GM10847 (cell line): ENCODE measurements at regions not wholly inside any gene's neighbourhood (a gene's known extent, or its start where the extent isn't known, plus 50 kb on each side); places are given as distances from the start of the nearest gene placed in this dataset.

ENCODE experiments used
- POLR2A ChIP-seq: IDR thresholded peaks from 2 replicates; pipeline ENCODE4 v1.6.1; 2011; ENCODE audit not compliant: insufficient read length; ENCODE audit errors: extremely low read depth

DNA sequence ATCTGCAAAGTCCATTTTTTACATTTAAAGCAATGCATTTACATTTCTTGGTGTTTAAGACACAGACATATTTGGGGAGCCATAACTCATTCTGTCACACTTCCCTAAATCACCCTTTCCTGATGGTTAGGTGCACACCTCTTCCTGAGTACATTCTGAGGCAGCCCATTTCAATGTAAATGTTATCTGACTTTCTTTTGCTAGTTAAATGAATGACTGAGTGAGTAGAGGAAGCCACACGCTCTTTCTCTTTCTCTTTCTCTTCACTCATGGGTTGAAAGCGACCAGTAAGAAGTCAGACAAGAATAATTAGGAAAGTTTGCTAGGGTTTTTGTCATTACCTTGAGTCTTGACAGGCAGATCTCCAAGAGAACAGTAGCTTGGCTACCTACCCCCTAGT is 143.1 kb downstream of the S1PR1 start:
- no peak for TF ChIP-seq POLR2A

GRCh38 chr1:101382135-101382534 is 145.3 kb downstream of the S1PR1 start:
- TF ChIP-seq POLR2A, result no peak

DNA sequence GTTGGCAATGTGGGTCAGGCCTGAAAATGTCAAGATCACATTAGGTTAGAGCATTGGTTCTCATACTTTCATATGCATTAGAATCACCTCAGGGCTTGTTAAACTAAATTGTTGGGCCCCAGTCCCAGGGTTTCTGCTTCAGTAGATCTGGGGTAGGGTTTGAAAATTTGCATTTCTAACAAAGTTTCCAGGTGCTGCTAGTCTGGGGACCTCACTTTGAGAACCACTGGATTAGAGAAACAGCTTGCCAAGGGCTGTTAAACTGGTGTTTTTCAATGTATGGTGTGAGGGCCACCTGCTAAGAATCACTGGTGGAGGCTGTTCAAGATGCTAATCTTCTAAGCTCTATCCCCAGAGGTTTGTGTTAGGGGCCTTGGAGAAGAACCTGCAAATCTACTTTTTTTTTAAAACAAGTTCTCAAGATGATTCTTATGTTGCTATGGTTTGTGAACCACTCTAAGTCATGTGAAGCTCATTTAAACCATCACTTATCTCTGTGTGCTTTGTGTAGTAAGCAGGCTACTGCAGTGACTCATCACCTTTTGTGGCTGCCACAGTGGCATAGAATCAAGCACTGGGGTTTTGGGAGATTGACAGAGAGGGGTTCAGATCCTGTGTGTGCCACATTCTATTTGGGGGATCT is 152.2 kb downstream of the S1PR1 start:
- TF ChIP-seq POLR2A, result no peak

DNA sequence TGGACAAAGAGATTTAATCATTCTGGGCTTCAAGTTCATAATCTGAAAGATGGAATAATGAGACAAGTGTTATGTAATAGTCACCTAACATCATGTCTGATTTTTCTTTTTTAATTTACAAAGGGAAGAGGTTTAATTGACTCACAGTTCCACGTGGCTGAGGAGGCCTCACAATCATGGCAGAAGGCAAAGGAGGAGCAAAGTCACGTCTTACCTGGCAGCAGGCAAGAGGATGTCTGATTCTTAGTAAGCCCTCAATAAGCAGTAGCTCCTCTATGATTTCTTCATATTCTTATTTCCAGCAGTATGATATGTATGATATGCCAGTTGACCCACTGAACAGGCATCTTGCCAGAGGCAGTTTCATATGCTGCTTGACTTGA is 152.7 kb downstream of the S1PR1 start:
- no peak for TF ChIP-seq POLR2A

GRCh38 chr1:101392552-101392951 is 155.7 kb downstream of the S1PR1 start:
- no peak for TF ChIP-seq POLR2A

DNA sequence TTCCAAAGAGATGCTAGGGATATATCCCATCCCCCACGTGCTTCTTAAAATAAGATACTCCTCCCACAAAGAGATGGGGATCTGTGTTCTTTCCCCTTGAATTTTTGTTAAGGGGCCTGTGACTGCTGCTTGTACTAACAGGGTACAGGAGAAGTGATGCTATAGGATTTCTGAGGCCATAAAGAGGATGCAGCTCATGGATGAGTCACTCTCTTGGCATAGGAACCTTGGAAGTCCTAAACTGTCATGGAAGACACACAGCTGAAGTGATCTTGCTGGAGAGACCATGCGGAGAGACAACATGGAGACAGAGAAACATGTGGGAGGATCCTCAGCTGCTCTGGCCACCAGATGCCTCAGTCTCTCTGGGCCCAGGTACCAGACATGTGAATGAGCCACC is 157.2 kb downstream of the S1PR1 start:
- no peak for TF ChIP-seq POLR2A

DNA sequence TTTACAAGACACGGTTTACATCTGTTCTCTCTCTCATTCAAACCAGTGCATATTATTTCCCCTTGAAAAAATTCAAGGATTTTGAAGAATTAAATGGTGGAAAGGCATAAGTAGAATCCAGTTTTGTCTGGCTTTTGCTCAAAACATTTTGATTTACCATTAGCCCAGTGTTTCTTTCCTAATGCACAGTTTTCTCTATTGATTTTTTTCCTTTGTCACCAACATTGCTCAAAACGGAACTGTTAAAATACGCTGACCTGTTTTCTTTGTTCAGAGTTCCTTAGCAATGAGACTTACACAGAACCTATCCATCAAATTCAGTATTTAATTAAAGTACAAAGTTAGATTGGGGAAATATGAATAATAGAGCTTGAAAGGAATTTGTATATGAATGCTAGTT is 162.4 kb downstream of the S1PR1 start:
- TF ChIP-seq POLR2A, result no peak

DNA sequence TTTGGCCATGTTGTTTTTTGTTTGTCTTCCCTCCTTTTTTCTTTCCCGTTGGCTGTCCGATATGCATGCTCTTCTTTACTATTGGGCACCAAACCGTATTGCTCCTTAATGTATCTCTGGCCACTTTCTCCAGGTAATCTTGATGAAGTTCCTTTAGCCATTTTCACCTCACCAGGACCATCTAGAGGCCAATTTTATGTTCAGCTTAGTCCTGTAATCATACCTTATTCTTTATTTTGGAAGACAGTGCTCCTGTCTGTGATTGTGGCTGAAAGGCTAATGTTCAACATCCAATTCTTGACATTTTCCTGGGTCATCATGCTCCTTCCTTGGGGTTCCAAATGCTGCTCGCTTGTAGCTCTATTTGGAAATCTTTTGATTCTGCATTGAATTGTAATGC is 169.5 kb downstream of the S1PR1 start:
- no peak for TF ChIP-seq POLR2A

- no peak for TF ChIP-seq POLR2A
Measured at GRCh38 chr1:101406681-101407080, 169.9 kb downstream of the S1PR1 start.

- TF ChIP-seq POLR2A, result no peak
Measured at GRCh38 chr1:101407505-101408211, 170.8 kb downstream of the S1PR1 start.

- TF ChIP-seq POLR2A, result no peak
Measured at GRCh38 chr1:101408212-101409042, 171.6 kb downstream of the S1PR1 start.

DNA sequence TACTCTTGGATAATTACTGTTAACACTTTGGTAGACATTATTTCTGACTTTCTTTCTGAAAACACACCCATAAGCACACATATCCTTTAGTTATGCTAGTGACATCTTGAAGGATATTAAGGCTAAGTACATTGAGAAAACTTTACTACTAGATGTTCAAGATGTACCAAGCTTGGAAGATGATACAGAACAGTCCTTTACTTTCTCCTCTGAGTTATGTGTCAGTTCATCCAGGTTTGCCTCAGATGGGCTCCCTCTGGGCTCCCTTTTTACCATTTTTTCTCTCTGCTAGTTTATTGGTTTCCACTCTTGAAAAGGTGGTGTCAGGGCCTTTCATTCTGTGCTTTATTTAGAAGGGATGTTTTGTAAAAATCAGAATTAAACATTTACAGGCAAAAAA is 172.3 kb downstream of the S1PR1 start:
- TF ChIP-seq POLR2A, result no peak

GRCh38 chr1:101410048-101410878 is 173.4 kb downstream of the S1PR1 start:
- TF ChIP-seq POLR2A, result no peak

DNA sequence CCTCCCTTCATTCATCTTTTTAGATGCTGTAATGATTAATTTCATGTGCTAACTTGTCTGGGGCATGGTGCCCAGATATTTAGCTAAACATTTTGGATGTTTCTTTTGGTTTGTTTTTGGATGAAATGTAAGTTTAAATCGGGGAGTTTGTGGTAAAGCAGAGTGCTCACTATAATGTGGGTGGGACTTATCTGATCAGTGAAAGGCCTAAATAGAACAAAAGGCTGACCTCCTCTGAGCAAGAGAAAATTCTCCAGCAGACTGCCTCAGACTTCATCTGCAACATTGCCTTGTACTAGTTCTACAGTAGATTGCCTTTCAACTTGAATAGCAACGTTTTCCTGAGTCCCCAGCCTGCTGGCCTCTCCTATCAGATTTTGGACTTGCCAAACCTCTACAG is 183.6 kb downstream of the S1PR1 start:
- no peak for TF ChIP-seq POLR2A

GRCh38 chr1:101428562-101428961 is 191.7 kb downstream of the S1PR1 start:
- TF ChIP-seq POLR2A, result no peak
